ENCODE measurements at regions not wholly inside any gene's neighbourhood (a gene's known extent, or its start where the extent isn't known, plus 50 kb on each side); places are given as distances from the start of the nearest gene placed in this dataset.
"Not testable (repeated sequence)": the region's sequence is repeated elsewhere in the genome, so short reads cannot be mapped to it uniquely, and the experiment has no call there.

- not testable (repeated sequence) for H3K27ac Mint-ChIP-seq; H3K36me3 Mint-ChIP-seq (ENCODE audit: insufficient read depth in 2 of 2); DNase-seq; H3K4me1 Mint-ChIP-seq (ENCODE audit: low read depth); H3K27me3 Mint-ChIP-seq (ENCODE audit: low read depth); ATAC-seq (replicated peaks in 1 of 2); H3K9me3 Mint-ChIP-seq; H3K4me3 Mint-ChIP-seq
These were observed 147.9 kb downstream of the MSL3 start for GRCh38 chrX:11905933-11906332.

- no peak overlapping the region for H3K27ac Mint-ChIP-seq
- H3K4me1 Mint-ChIP-seq (ENCODE audit: low read depth): peaks cover 5% of the 10 kb centered on the region
- H3K27me3 Mint-ChIP-seq (ENCODE audit: low read depth): peaks cover 12% of the 10 kb centered on the region
- ATAC-seq (replicated peaks in 1 of 2) (peak; percentile 82 to 90), DNase-seq (peak; percentile 22 to 23)
- no peaks in the 10 kb centered on the region for H3K9me3 Mint-ChIP-seq
- H3K36me3 Mint-ChIP-seq (ENCODE audit: insufficient read depth in 2 of 2): peaks cover 0 to 8% of the 10 kb centered on the region in 2 donors
- no peak overlapping the region for H3K4me3 Mint-ChIP-seq
These were observed 150.3 kb downstream of the MSL3 start for GRCh38 chrX:11908371-11908770.

GRCh38 chrX:11913001-11913400 is 155.0 kb downstream of the MSL3 start:
- no peak for ATAC-seq (replicated peaks in 1 of 2)

GRCh38 chrX:11929476-11929875 is 171.4 kb downstream of the MSL3 start:
- Mint-ChIP-seq H3K36me3 (ENCODE audit: insufficient read depth in 2 of 2) (peaks cover 0 to 4% of the 10 kb centered on the region in 2 donors), H3K27me3 (ENCODE audit: low read depth) (peaks cover 5% of the 10 kb centered on the region), H3K4me3 (no peak overlapping the region), H3K9me3 (peaks cover 10 to 20% of the 10 kb centered on the region in 2 donors), H3K4me1 (ENCODE audit: low read depth) (no peaks in the 10 kb centered on the region), H3K27ac (no peak overlapping the region)
- no peak for ATAC-seq (replicated peaks in 1 of 2)
- no peak for DNase-seq

More at GRCh38 chrX:11913001-11913400, 155.0 kb downstream of the MSL3 start:
- H3K4me1 Mint-ChIP-seq (ENCODE audit: low read depth): peaks cover 4% of the 10 kb centered on the region
- H3K27me3 Mint-ChIP-seq (ENCODE audit: low read depth): peaks cover 33% of the 10 kb centered on the region
- no peak overlapping the region for H3K27ac Mint-ChIP-seq
- no peaks in the 10 kb centered on the region for H3K36me3 Mint-ChIP-seq (ENCODE audit: insufficient read depth in 2 of 2)
- H3K9me3 Mint-ChIP-seq: no peaks in the 10 kb centered on the region
- DNase-seq: no peak
- H3K4me3 Mint-ChIP-seq: no peak overlapping the region

- H3K4me1 Mint-ChIP-seq (ENCODE audit: low read depth): no peaks in the 10 kb centered on the region
- ATAC-seq (replicated peaks in 1 of 2): no peak
- peaks cover 5% of the 10 kb centered on the region for H3K27me3 Mint-ChIP-seq (ENCODE audit: low read depth)
- H3K4me3 Mint-ChIP-seq: no peak overlapping the region
- H3K9me3 Mint-ChIP-seq: peaks cover 9 to 12% of the 10 kb centered on the region in 2 donors
- DNase-seq: no peak
- H3K27ac Mint-ChIP-seq: no peak overlapping the region
- peaks cover 0 to 3% of the 10 kb centered on the region in 2 donors for H3K36me3 Mint-ChIP-seq (ENCODE audit: insufficient read depth in 2 of 2)
These were observed 174.4 kb downstream of the MSL3 start for GRCh38 chrX:11932423-11932822.

GRCh38 chrX:11934089-11934488 is 176.1 kb downstream of the MSL3 start:
- H3K9me3 Mint-ChIP-seq: peaks cover 0 to 4% of the 10 kb centered on the region in 2 donors
- H3K36me3 Mint-ChIP-seq (ENCODE audit: insufficient read depth in 2 of 2): no peaks in the 10 kb centered on the region
- ATAC-seq (replicated peaks in 1 of 2) (no peak), DNase-seq (no peak)
- H3K4me1 Mint-ChIP-seq (ENCODE audit: low read depth): no peaks in the 10 kb centered on the region
- H3K4me3 Mint-ChIP-seq: no peak overlapping the region
- H3K27ac Mint-ChIP-seq: no peak overlapping the region
- peaks cover 5% of the 10 kb centered on the region for H3K27me3 Mint-ChIP-seq (ENCODE audit: low read depth)

- Mint-ChIP-seq H3K4me3 (no peak overlapping the region), H3K9me3 (no peaks in the 10 kb centered on the region), H3K27me3 (ENCODE audit: low read depth) (peaks cover 5% of the 10 kb centered on the region), H3K36me3 (ENCODE audit: insufficient read depth in 2 of 2) (no peaks in the 10 kb centered on the region), H3K27ac (no peak overlapping the region), H3K4me1 (ENCODE audit: low read depth) (no peaks in the 10 kb centered on the region)
- no peak for ATAC-seq (replicated peaks in 1 of 2)
- DNase-seq: no peak
These were observed 183.5 kb downstream of the MSL3 start for GRCh38 chrX:11941571-11941970.

GRCh38 chrX:11944501-11944900 is 186.5 kb downstream of the MSL3 start:
- Mint-ChIP-seq H3K27me3 (ENCODE audit: low read depth) (peaks cover 5% of the 10 kb centered on the region), H3K27ac (no peak overlapping the region), H3K4me1 (ENCODE audit: low read depth) (no peaks in the 10 kb centered on the region), H3K4me3 (no peak overlapping the region), H3K9me3 (peaks cover 0 to 2% of the 10 kb centered on the region in 2 donors), H3K36me3 (ENCODE audit: insufficient read depth in 2 of 2) (no peaks in the 10 kb centered on the region)
- ATAC-seq (replicated peaks in 1 of 2): no peak
- peak in 1 of 2 donors; percentile 0 for DNase-seq

GRCh38 chrX:11949291-11949690 is 189.0 kb upstream of the FRMPD4 start:
- H3K27ac Mint-ChIP-seq: no peak overlapping the region
- H3K4me3 Mint-ChIP-seq: no peak overlapping the region
- H3K27me3 Mint-ChIP-seq (ENCODE audit: low read depth): peaks cover 5% of the 10 kb centered on the region
- H3K36me3 Mint-ChIP-seq (ENCODE audit: insufficient read depth in 2 of 2): no peaks in the 10 kb centered on the region
- DNase-seq (no peak), ATAC-seq (replicated peaks in 1 of 2) (no peak)
- H3K9me3 Mint-ChIP-seq: peaks cover 0 to 2% of the 10 kb centered on the region in 2 donors
- H3K4me1 Mint-ChIP-seq (ENCODE audit: low read depth): no peaks in the 10 kb centered on the region

- no peak overlapping the region for H3K4me3 Mint-ChIP-seq
- no peak overlapping the region for H3K27ac Mint-ChIP-seq
- ATAC-seq (replicated peaks in 1 of 2) (no peak), DNase-seq (no peak)
- peaks cover 5% of the 10 kb centered on the region for H3K27me3 Mint-ChIP-seq (ENCODE audit: low read depth)
- peaks cover 0 to 2% of the 10 kb centered on the region in 2 donors for H3K9me3 Mint-ChIP-seq
- H3K36me3 Mint-ChIP-seq (ENCODE audit: insufficient read depth in 2 of 2): no peaks in the 10 kb centered on the region
- no peaks in the 10 kb centered on the region for H3K4me1 Mint-ChIP-seq (ENCODE audit: low read depth)
These were observed 186.0 kb upstream of the FRMPD4 start for GRCh38 chrX:11952176-11952720.

- H3K4me1 Mint-ChIP-seq (ENCODE audit: low read depth): no peaks in the 10 kb centered on the region
- ATAC-seq (replicated peaks in 1 of 2) (no peak), DNase-seq (no peak)
- H3K36me3 Mint-ChIP-seq (ENCODE audit: insufficient read depth in 2 of 2): no peaks in the 10 kb centered on the region
- peaks cover 0 to 2% of the 10 kb centered on the region in 2 donors for H3K9me3 Mint-ChIP-seq
- peaks cover 5% of the 10 kb centered on the region for H3K27me3 Mint-ChIP-seq (ENCODE audit: low read depth)
- H3K27ac Mint-ChIP-seq: no peak overlapping the region
- H3K4me3 Mint-ChIP-seq: no peak overlapping the region
These were observed 184.7 kb upstream of the FRMPD4 start for GRCh38 chrX:11953615-11954014.

- ATAC-seq (replicated peaks in 1 of 2): no peak
These were observed 184.1 kb upstream of the FRMPD4 start for GRCh38 chrX:11954176-11954575.

GRCh38 chrX:11960031-11960430 is 178.2 kb upstream of the FRMPD4 start:
- DNase-seq: no peak
- Mint-ChIP-seq H3K36me3 (ENCODE audit: insufficient read depth in 2 of 2) (no peaks in the 10 kb centered on the region), H3K9me3 (no peaks in the 10 kb centered on the region), H3K27ac (no peak overlapping the region), H3K27me3 (ENCODE audit: low read depth) (peaks cover 8% of the 10 kb centered on the region), H3K4me3 (no peak overlapping the region), H3K4me1 (ENCODE audit: low read depth) (no peaks in the 10 kb centered on the region)
- no peak for ATAC-seq (replicated peaks in 1 of 2)

More at GRCh38 chrX:11954176-11954575, 184.1 kb upstream of the FRMPD4 start:
- no peak overlapping the region for H3K27ac Mint-ChIP-seq
- no peaks in the 10 kb centered on the region for H3K4me1 Mint-ChIP-seq (ENCODE audit: low read depth)
- H3K9me3 Mint-ChIP-seq: no peaks in the 10 kb centered on the region
- no peak overlapping the region for H3K4me3 Mint-ChIP-seq
- peaks cover 9% of the 10 kb centered on the region for H3K27me3 Mint-ChIP-seq (ENCODE audit: low read depth)
- no peak for DNase-seq
- H3K36me3 Mint-ChIP-seq (ENCODE audit: insufficient read depth in 2 of 2): no peaks in the 10 kb centered on the region

GRCh38 chrX:11965436-11965835 is 172.8 kb upstream of the FRMPD4 start:
- DNase-seq (no peak), ATAC-seq (replicated peaks in 1 of 2) (no peak)
- Mint-ChIP-seq H3K4me1 (ENCODE audit: low read depth) (no peaks in the 10 kb centered on the region), H3K4me3 (no peak overlapping the region), H3K27me3 (ENCODE audit: low read depth) (peaks cover 10% of the 10 kb centered on the region), H3K9me3 (no peaks in the 10 kb centered on the region), H3K36me3 (ENCODE audit: insufficient read depth in 2 of 2) (no peaks in the 10 kb centered on the region), H3K27ac (no peak overlapping the region)
